ENCODE measurements at regions not wholly inside any gene's neighbourhood (a gene's known extent, or its start where the extent isn't known, plus 50 kb on each side); places are given as distances from the start of the nearest gene placed in this dataset.
A peak's percentile ranks its signal among the peaks of the same experiment; 100 is the strongest.

GRCh38 chr4:138826322-138826721 is 189.3 kb upstream of the NOCT start:
- TF ChIP-seq CREB1 (IDR thresholded peaks at IDR 0.05; ENCODE audit: low read depth) (no peak), RAD21 (IDR thresholded peaks at IDR 0.05; ENCODE audit: low read depth) (no peak), REST (IDR thresholded peaks at IDR 0.05; ENCODE audit: low read depth) (no peak), EGR1 (IDR thresholded peaks at IDR 0.05) (no peak), CEBPB (IDR thresholded peaks at IDR 0.05) (no peak), MAX (IDR thresholded peaks at IDR 0.05) (no peak), ZBTB7A (IDR thresholded peaks at IDR 0.05; ENCODE audit: low read depth) (no peak), FOXM1 (IDR thresholded peaks at IDR 0.05; ENCODE audit: borderline replicate concordance, low read depth) (no peak), NFIC (IDR thresholded peaks at IDR 0.05) (no peak), TEAD4 (IDR thresholded peaks at IDR 0.05) (no peak)

GRCh38 chr4:138821331-138821730 is 194.2 kb upstream of the NOCT start:
- TF ChIP-seq NFIC (IDR thresholded peaks at IDR 0.05) = no peak
- peak; percentile 49; the same call in 1 of the 2 replicates for TF ChIP-seq FOXM1 (IDR thresholded peaks at IDR 0.05; ENCODE audit: borderline replicate concordance, low read depth)

DNA sequence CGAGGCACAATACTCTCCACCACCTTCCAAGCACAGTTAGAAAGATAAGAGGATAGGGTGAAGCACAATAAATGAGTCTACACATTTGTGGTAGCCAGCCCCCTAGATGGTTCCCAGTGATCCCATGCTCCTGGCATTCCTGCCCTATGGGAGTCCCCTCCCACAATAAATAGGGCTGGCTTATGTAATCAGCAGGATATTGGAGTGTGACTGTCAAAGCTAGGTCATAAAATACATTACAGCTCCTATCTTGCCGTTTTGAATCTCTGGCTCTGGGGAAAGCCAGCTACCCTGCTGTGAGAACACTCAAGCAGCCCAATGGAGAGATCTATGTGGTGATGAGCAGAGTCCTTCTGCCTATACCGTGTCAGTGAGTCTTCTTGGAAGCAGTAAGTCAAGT is 198.7 kb upstream of the NOCT start:
- no peak for TF ChIP-seq NFIC (IDR thresholded peaks at IDR 0.05)
- TF ChIP-seq EGR1 (IDR thresholded peaks at IDR 0.05) = no peak
- TF ChIP-seq CEBPB (IDR thresholded peaks at IDR 0.05) = no peak
- TF ChIP-seq FOXM1 (IDR thresholded peaks at IDR 0.05; ENCODE audit: borderline replicate concordance, low read depth) = no peak
- TF ChIP-seq TAF1 (IDR thresholded peaks at IDR 0.05; ENCODE audit: low read depth) = no peak
- TF ChIP-seq REST (IDR thresholded peaks at IDR 0.05; ENCODE audit: low read depth) = no peak
- TF ChIP-seq, protein P1, sequence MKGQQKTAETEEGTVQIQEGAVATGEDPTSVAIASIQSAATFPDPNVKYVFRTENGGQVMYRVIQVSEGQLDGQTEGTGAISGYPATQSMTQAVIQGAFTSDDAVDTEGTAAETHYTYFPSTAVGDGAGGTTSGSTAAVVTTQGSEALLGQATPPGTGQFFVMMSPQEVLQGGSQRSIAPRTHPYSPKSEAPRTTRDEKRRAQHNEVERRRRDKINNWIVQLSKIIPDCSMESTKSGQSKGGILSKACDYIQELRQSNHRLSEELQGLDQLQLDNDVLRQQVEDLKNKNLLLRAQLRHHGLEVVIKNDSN (IDR thresholded peaks at IDR 0.05) = no peak
- TF ChIP-seq YY1 (IDR thresholded peaks at IDR 0.05; ENCODE audit: low read depth) = no peak
- TF ChIP-seq TEAD4 (IDR thresholded peaks at IDR 0.05) = no peak
- no peak for TF ChIP-seq EP300 (IDR thresholded peaks at IDR 0.05; ENCODE audit: borderline replicate concordance)

GRCh38 chr4:138815811-138816210 is 199.8 kb upstream of the NOCT start:
- no peak for TF ChIP-seq REST (IDR thresholded peaks at IDR 0.05; ENCODE audit: low read depth)
- TF ChIP-seq CEBPB (IDR thresholded peaks at IDR 0.05) = no peak
- TF ChIP-seq CREB1 (IDR thresholded peaks at IDR 0.05; ENCODE audit: low read depth) = no peak
- no peak for TF ChIP-seq MAX (IDR thresholded peaks at IDR 0.05)
- no peak for TF ChIP-seq ZBTB7A (IDR thresholded peaks at IDR 0.05; ENCODE audit: low read depth)
- no peak for TF ChIP-seq NFIC (IDR thresholded peaks at IDR 0.05)

DNA sequence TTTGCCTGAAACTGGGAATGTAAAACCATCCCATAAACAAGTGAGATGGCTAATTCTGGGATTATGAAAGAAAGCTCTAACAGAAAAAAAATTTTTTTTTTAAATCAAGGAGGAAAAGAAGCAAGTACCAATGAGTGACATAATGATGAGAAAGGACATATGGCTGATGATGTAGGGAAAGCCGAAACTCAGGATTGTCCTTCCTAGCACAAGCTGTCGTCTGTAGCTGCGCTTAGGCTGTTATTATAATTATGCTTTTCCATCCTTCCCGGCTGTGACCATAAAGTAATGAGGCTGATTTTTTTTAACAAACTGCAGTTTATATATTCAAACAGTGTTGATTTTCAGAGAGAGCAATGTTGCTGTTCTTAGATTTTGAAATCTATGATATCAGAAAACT is 209.8 kb upstream of the NOCT start:
- TF ChIP-seq FOXM1 (IDR thresholded peaks at IDR 0.05; ENCODE audit: borderline replicate concordance, low read depth) (no peak), NFIC (IDR thresholded peaks at IDR 0.05) (no peak), YY1 (IDR thresholded peaks at IDR 0.05; ENCODE audit: low read depth) (no peak), REST (IDR thresholded peaks at IDR 0.05; ENCODE audit: low read depth) (no peak), TCF12 (IDR thresholded peaks at IDR 0.05; ENCODE audit: low read depth) (no peak), MAX (IDR thresholded peaks at IDR 0.05) (no peak), EP300 (IDR thresholded peaks at IDR 0.05; ENCODE audit: borderline replicate concordance) (no peak), RAD21 (IDR thresholded peaks at IDR 0.05; ENCODE audit: low read depth) (no peak)
- TF ChIP-seq, protein P1 (IDR thresholded peaks at IDR 0.05) = no peak

Measured in Ishikawa (cell line).